ENCODE measurements at regions not wholly inside any gene's neighbourhood (a gene's known extent, or its start where the extent isn't known, plus 50 kb on each side); places are given as distances from the start of the nearest gene placed in this dataset.

DNA sequence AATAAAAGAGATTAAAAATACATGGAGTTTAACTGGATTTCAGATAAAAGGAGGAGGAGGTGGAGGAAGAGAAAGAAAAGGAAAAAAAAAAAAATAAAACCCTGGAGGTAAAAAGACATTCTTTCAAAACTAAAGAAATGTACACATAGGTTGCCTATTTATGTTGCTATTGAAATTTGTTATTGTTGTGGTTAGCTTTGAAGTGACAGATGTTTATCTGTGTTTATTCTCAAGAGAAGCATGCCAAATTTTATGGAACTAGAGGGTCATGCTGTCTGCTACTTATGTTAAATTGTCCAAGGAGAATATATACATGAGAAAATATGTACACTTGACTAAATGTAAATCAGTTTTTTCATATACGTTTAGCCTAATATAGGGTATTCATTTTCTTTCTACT lies 653.2 kb downstream of the DCDC2C start:
- TF ChIP-seq, protein P1, sequence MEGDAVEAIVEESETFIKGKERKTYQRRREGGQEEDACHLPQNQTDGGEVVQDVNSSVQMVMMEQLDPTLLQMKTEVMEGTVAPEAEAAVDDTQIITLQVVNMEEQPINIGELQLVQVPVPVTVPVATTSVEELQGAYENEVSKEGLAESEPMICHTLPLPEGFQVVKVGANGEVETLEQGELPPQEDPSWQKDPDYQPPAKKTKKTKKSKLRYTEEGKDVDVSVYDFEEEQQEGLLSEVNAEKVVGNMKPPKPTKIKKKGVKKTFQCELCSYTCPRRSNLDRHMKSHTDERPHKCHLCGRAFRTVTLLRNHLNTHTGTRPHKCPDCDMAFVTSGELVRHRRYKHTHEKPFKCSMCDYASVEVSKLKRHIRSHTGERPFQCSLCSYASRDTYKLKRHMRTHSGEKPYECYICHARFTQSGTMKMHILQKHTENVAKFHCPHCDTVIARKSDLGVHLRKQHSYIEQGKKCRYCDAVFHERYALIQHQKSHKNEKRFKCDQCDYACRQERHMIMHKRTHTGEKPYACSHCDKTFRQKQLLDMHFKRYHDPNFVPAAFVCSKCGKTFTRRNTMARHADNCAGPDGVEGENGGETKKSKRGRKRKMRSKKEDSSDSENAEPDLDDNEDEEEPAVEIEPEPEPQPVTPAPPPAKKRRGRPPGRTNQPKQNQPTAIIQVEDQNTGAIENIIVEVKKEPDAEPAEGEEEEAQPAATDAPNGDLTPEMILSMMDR (IDR thresholded peaks at IDR 0.05; ENCODE audit: insufficient read depth, low read length, poor library complexity, severe bottlenecking): no peak
- DNase-seq (ENCODE audit: low read depth): no peak
- H3K27me3 ChIP-seq (ENCODE audit: control insufficient read depth, insufficient read depth, low read length): no peaks in the 10 kb centered on the region
- H3K4me3 ChIP-seq (ENCODE audit: low read depth, low read length): no peak overlapping the region
- H3K36me3 ChIP-seq (ENCODE audit: control insufficient read depth, insufficient read depth, low read length): no peaks in the 10 kb centered on the region

DNA sequence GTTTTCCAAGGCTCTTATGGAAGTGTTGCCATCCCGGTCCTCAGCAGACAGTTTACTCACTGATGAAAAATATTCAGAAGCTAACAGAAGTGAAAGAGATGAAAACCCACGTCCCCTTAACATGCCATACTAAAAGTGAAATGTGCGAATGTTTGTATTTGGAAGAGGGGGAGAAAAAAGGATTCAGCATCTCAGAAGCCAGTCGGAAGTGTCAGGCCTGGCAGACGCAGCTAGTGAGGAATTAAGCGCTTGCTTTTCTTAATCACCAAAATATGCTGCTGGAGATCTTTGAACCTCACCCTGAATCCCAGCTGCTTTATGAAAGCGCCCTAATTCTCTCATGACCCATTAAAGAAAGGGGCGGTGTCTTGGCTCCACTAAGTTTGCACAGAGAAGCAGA lies 653.7 kb downstream of the DCDC2C start:
- no peak for DNase-seq (ENCODE audit: low read depth)
- Histone ChIP-seq H3K27me3 (ENCODE audit: control insufficient read depth, insufficient read depth, low read length) (no peaks in the 10 kb centered on the region), H3K4me3 (ENCODE audit: low read depth, low read length) (no peak overlapping the region), H3K36me3 (ENCODE audit: control insufficient read depth, insufficient read depth, low read length) (no peaks in the 10 kb centered on the region)
- TF ChIP-seq, protein P1 (IDR thresholded peaks at IDR 0.05; ENCODE audit: insufficient read depth, low read length, poor library complexity, severe bottlenecking): no peak

DNA sequence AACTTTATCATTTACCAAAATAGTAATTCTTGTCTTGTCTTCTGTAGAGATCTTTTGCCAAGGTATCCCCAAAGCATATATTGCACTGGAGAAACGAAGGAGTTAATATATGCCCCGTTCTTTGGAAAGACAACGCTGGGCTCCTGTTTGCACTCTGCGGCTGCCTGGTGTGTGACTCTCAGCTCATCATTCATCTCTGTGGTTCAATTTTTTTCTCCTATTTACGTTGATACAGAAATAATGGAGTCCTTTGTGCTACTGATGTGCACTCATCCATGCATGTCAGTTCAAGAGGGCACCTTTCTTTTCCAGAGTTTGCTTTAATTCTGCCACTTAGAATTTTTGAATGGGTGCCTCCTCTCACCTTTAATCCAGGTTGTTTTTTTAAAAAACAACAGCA lies 655.5 kb downstream of the DCDC2C start:
- TF ChIP-seq, protein P1 (IDR thresholded peaks at IDR 0.05; ENCODE audit: insufficient read depth, low read length, poor library complexity, severe bottlenecking): no peak
- Histone ChIP-seq H3K36me3 (ENCODE audit: control insufficient read depth, insufficient read depth, low read length) (no peaks in the 10 kb centered on the region), H3K27me3 (ENCODE audit: control insufficient read depth, insufficient read depth, low read length) (no peaks in the 10 kb centered on the region), H3K4me3 (ENCODE audit: low read depth, low read length) (no peak overlapping the region)
- DNase-seq (ENCODE audit: low read depth): no peak

DNA sequence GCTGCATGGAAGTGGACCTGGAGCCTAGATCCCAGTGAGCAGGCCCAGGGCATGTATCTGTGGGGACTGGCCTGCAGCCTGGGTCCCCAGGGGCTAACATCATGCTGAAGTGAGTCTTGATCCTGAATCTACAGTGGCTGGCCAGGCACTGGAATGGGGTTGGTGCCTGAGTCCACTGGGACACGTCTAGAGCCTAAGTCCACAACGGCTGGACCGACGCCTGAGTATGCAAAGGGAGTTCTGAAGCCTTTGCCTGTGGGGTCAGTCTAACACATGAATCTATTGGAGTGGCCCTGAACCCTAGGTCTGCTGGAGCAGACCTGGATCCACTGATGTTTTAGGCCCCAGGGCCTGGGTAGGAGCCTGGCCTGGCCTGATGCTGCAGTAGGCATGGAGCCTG lies 665.5 kb downstream of the DCDC2C start:
- Histone ChIP-seq H3K4me3 (ENCODE audit: low read depth, low read length) (no peak overlapping the region), H3K27me3 (ENCODE audit: control insufficient read depth, insufficient read depth, low read length) (no peaks in the 10 kb centered on the region), H3K36me3 (ENCODE audit: control insufficient read depth, insufficient read depth, low read length) (no peaks in the 10 kb centered on the region)
- TF ChIP-seq, protein P1 (IDR thresholded peaks at IDR 0.05; ENCODE audit: insufficient read depth, low read length, poor library complexity, severe bottlenecking): no peak
- no peak for DNase-seq (ENCODE audit: low read depth)

DNA sequence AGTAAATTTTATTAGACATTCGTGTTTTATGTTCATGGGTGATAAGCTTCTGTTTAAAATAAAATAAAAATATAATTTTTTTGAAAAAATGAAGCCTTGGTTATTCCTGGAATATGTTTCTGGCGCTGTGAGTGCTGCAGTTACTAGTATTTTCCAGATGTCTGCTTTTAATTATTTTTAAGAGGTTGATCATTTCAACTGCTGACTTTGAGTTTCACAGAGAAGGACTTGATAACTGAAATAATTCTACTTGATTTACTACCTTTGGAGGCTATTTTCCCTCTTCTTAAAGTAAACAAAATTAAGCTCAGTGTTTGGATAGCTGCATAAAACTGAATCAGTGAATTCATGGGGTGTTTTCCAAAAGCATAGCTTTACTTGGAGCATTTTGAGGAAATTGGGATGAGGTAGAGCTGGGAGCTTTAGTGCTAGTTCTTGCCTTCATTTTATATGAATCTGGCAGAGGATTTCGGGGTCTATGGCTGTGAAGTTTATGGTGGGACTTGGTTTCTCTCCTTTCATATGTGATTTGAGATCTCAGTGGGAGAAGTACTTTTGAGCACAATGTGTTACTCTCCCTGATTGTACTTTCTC lies 666.5 kb downstream of the DCDC2C start:
- no peak for DNase-seq (ENCODE audit: low read depth)
- Histone ChIP-seq H3K27me3 (ENCODE audit: control insufficient read depth, insufficient read depth, low read length) (no peaks in the 10 kb centered on the region), H3K36me3 (ENCODE audit: control insufficient read depth, insufficient read depth, low read length) (no peaks in the 10 kb centered on the region), H3K4me3 (ENCODE audit: low read depth, low read length) (no peak overlapping the region)
- TF ChIP-seq, protein P1 (IDR thresholded peaks at IDR 0.05; ENCODE audit: insufficient read depth, low read length, poor library complexity, severe bottlenecking): no peak

DNA sequence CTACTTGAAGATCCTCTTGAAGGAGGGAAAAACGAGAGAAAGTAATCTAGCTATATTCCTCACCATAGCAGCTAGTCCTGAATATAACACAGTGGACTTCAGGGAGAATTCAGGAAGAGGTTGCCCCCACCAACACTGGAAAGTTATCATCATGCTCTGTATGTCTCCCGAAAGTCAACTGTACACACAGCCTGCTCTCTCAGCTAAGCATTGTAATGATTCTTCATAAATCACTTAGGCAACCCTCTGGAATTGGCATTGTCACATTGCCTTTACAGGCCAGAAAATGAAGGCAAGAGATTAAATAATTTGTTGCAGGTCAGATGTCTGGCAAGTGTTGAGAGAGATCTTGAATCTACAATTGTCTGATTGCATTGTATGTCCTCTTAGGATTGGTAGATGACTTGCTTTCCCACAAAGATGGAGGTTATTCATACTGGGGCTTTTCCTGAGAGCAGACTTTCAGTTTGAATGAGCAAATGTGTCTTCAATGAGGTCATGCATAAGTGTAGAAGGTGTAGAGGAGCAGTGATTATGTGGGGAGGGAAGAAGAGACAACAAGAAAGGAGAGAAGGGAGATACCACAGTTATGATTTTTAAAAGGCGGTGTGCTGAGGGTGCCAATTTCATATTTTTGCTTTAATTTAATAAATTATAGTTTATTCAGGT lies 667.2 kb downstream of the DCDC2C start:
- Histone ChIP-seq H3K36me3 (ENCODE audit: control insufficient read depth, insufficient read depth, low read length) (no peaks in the 10 kb centered on the region), H3K4me3 (ENCODE audit: low read depth, low read length) (no peak overlapping the region), H3K27me3 (ENCODE audit: control insufficient read depth, insufficient read depth, low read length) (no peaks in the 10 kb centered on the region)
- DNase-seq (ENCODE audit: low read depth): no peak
- TF ChIP-seq, protein P1 (IDR thresholded peaks at IDR 0.05; ENCODE audit: insufficient read depth, low read length, poor library complexity, severe bottlenecking): no peak
